22Rv1 (cell line): ENCODE measurements at regions not wholly inside any gene's neighbourhood (a gene's known extent, or its start where the extent isn't known, plus 50 kb on each side); places are given as distances from the start of the nearest gene placed in this dataset.
"Not testable (repeated sequence)": the region's sequence is repeated elsewhere in the genome, so short reads cannot be mapped to it uniquely, and the experiment has no call there.

Experiments
- H3K27ac ChIP-seq: fragments of 450-650 bp; 2 replicates; pipeline ENCODE4 v1.5.1; 2017
- CTCF ChIP-seq: fragments of 450-650 bp; IDR thresholded peaks from 2 replicates; pipeline ENCODE4 v1.5.1; 2017; ENCODE audit warnings: mild to moderate bottlenecking
- ZFX ChIP-seq: fragments of 450-650 bp; IDR thresholded peaks from 2 replicates; pipeline ENCODE4 v1.6.1; 2017; ENCODE audit warnings: antibody characterized with exemption, borderline replicate concordance

GRCh38 chr4:60455380-60455779 lies 744.7 kb upstream of the ADGRL3 start:
- no peak overlapping the region for H3K27ac ChIP-seq
- TF ChIP-seq ZFX (no peak), CTCF (no peak)

- H3K27ac ChIP-seq = no peak overlapping the region
- TF ChIP-seq CTCF (no peak), ZFX (no peak)
Observed at GRCh38 chr4:60461551-60461950, 738.6 kb upstream of the ADGRL3 start.

- peak; percentile 44 for TF ChIP-seq CTCF
- TF ChIP-seq ZFX = no peak
- no peak overlapping the region for H3K27ac ChIP-seq
Observed at GRCh38 chr4:60463857-60464502, 736.1 kb upstream of the ADGRL3 start.

GRCh38 chr4:60482921-60483351 lies 717.2 kb upstream of the ADGRL3 start:
- H3K27ac ChIP-seq = no peak overlapping the region
- TF ChIP-seq ZFX (no peak), CTCF (no peak)

- H3K27ac ChIP-seq = no peak overlapping the region
- no peak for TF ChIP-seq CTCF
- no peak for TF ChIP-seq ZFX
Observed at GRCh38 chr4:60485276-60485675, 714.9 kb upstream of the ADGRL3 start.

GRCh38 chr4:60487118-60487761 lies 712.9 kb upstream of the ADGRL3 start:
- not testable (repeated sequence) for H3K27ac ChIP-seq

GRCh38 chr4:60500810-60501209 lies 699.3 kb upstream of the ADGRL3 start:
- TF ChIP-seq CTCF (no peak), ZFX (no peak)

More at GRCh38 chr4:60500810-60501209, 699.3 kb upstream of the ADGRL3 start:
- no peak overlapping the region for H3K27ac ChIP-seq
